NCI-H345 (cell line): ENCODE measurements at regions not wholly inside any gene's neighbourhood (a gene's known extent, or its start where the extent isn't known, plus 50 kb on each side); places are given as distances from the start of the nearest gene placed in this dataset.
"Not testable (repeated sequence)": the region's sequence is repeated elsewhere in the genome, so short reads cannot be mapped to it uniquely, and the experiment has no call there.

Experiments
- DNase-seq: peaks from one replicate; lab custom pipeline; 2025; lab: John Stamatoyannopoulos, UW

DNA sequence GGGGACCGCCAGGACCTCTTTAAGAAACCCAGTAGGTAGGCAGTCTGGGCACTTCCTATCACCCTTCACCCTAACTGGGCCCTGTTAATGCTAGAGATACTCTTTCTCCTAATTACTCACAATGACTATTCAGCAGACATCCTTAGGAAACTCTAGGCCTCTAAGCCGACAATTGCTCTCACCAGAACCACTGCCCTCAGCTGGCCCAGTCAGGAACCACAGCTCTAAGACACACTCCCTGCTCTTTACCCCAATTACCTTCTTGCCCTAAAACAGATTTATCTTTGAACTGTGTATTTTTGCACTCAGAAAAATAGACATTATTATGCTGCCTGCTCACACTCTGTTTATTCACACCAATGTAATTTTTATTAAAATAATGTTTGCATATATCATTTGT, 432.6 kb upstream of the SLC30A5 start:
- DNase-seq = no peak

DNA sequence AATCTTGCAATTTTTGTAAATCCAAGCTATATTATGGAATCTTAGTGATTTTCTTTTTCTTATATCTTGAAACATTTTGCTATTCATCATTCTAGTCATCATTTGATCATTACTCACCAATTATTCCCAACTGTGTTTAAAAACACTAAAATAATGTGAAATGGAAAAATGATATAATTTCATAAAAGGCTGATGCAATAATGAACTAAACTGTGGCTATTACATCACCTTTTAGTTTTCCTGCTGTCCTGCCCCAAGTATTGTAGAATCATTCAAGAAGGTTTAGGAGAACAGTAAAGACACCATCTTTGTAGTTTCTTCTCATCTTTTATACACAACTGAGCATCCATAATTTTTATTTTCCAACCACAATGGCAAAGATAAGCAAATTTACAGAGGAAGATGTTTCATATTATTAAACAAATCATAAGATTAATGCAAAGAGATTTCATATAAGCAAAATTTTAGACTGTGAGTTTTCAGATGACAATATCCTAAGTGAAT, 431.0 kb upstream of the SLC30A5 start:
- no peak for DNase-seq

DNA sequence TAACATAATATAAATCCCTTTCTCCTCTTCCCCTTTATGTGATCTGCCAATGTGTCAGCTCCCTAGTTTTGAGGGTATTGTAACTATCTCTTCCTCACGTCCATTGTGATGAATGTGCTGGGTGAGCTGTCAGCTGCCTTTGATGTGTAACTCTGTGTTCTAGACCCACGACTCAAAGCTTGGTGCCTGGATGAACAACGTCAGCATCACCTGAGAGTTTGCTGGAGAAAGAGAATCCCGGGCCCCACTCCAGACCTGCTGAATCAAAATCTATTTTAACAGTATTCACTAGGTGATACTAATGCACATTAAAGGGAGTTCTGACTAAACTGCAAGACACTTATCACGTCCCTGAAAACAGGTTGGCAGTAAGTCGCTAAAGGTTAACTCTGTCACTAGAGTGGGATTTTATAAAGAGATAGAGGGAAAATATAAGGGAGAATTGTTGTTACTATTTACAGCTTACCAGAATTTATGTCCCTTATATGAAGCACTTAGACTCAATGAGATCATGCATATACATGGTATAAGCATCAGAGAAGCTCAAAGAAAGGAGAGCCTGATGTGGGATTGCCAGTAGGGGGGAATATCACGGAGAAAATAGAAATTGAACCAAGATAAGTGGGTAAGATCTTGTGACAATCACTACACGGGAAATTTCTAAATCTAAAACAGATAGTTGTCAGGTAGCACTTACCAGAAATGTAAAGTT, 423.8 kb upstream of the SLC30A5 start:
- DNase-seq = no peak

DNA sequence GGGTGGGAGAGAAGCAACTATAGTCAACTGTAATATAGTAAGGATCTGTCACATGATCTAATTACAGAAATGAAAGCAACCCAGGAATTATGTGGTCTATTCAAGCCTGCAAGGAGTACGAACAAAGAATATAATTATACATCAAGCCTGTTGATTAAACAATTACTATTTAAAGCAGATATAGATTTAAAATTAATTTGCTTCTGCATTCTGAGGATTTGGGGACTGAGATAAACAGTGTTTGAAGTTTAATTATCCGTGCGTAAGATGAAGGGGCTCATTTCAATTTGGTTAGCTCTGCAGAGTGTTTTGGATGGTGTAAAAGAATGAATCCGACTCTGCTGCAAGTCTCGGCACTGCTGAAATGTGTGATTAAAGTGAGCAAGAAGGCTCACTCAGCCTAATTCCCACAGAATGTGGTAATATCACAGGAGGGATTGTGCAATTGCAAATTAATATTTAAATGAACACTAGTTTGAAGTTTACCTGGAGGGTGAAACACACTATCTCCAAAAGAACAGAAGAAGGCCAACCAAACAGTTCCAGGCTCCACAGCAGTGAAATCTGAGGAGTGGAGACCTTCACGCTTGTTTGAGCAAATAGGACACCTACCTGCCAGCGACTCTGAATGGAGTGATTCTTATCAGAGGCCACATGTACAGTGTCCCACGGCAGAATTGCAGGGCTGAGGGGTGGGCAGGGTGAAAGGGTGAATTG, 420.6 kb upstream of the SLC30A5 start:
- no peak for DNase-seq

DNA sequence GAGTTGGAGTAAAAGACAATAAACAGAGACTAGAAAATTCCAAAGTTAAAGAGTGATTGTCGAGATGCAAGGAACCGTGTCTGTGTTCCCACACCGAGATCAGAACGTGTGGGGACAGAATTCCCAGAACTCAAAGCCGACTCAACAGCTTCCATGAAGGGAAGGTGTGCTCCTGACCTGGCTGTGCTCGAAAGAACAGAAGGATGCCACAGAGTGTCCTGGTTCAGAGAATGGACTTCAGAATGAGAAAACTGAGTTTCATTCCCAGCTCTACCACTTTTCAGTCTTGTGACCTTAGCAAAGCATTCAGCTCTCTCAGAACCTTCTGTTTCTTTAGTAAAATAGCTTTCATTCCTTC, 420.0 kb upstream of the SLC30A5 start:
- DNase-seq = no peak

DNA sequence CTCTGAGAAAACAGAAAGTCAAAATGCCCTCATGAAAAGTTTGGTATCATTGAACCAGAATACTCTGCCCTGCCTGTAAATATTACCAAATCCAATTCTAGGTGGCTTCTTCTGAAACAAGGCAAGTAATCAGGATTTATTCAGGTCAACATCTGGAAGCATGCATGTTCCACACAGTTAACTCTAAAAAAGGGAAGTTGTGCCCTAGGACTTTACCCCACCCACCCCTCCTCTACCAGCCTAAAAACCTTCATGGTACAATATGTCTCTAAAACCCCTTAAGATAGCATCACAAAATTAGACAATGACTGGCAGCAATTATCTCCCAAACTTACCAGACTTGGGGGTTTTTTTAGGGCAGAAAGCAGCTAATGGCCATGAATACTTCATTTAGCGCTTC, 414.8 kb upstream of the SLC30A5 start:
- no peak for DNase-seq

DNA sequence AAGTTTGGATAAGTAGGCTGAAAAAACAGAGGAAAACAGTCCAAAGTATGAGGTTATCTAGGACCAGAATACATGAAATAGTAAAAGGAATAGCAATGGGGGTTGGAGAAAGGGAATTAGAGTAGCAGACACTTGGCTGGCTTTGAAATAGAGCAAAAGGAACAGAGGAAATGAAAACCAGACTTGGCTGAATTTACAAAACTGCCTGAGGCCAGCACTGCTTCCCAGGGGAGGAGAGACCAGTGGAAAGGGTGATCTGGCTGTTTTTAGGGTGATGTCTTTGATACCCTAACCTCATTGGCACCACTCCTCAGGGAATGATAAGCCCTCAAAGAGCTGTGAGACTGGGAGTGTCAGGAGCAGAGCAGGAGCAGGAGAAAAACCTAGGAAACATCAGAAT, 413.4 kb upstream of the SLC30A5 start:
- no peak for DNase-seq

DNA sequence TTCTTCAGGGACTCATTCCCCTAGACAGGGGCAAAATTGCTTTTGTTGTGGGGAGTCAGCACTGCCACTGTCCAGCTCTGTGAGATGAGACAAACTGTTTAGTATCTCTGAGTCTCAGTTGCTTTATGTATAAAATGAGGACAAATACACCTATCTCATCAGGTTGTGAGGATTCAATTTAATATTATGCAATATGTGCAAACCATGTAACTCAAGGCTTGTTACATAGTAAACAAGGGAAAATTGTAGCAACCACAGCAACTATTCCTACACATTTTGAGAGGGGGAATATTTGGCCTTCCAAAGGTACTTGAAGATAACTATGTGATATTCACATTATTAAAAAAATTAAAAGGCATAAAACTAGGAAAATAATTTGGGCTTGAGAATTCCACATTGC, 411.9 kb upstream of the SLC30A5 start:
- DNase-seq = no peak

DNA sequence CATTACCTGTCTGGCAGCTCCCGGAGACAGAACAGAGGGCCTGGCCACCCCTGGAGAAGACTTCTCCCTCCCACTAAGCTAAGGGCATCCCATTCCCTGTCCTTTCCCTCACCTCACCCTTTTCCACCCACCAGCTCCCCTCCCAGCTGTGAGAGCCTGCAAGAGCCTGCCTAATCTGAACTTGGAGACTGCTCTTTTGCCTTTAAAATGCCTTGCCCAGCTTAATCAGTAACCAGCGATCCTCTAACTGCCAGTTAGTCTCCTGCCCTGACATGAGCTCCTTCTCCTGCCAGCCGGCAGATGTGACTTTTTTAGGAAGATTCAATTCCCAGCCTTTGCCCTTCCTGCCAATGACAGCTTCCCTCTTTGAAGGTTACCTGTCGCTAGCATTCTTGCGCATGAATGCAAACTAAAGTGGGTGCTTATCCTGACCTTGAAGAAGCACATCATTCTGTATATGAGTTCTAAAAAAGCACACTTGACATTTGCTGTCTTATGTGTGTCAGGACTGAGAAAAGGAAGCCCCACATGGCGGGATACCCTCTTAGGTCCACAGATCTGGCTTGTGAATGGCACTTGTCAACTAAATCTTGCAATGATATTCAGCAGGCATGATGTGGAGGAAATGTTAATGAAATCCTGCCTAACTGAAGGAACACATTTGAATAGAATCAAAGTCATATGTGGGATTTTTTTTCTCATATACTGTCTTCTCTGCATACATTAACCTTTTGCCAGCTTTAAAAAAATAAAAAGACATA, 411.2 kb upstream of the SLC30A5 start:
- DNase-seq = peak; percentile 50

DNA sequence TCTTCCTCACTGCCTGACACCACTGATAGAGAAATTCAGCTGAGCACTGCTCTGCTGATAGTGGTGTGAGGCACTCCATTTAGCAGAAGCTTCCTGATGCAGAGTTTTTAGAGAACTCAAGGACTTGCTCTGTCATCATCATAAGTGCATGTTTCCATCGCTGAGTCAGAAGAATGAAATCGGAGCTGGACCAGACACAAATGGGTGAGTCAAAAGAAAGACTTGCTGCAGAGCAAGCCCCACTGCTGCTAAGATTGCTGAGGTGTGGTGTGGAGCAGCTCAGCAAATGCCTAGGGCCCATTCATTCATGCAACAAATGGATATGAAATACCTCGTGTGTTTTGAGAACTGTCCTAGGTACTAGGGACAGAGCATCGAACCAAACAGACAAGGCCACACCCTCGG, 410.2 kb upstream of the SLC30A5 start:
- no peak for DNase-seq

DNA sequence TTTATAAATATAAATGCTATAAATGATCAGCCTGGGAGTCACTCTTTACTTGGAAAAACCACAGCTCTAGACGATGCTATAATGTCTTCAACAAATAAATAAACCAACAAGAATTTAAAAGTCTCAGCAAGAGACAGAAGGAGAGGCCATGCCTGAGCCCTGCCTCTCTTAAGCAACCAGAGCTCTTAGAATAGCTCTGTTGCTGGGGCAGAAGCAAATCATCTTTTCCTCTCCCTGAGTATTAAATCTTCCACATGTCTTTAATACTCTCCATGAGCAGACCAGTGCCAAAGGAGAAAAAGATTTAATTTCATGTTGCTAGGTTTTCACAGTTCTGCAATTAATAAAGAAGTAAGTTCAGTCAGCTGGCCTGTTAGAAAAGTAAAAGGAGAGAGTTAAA, 408.0 kb upstream of the SLC30A5 start:
- no peak for DNase-seq

DNA sequence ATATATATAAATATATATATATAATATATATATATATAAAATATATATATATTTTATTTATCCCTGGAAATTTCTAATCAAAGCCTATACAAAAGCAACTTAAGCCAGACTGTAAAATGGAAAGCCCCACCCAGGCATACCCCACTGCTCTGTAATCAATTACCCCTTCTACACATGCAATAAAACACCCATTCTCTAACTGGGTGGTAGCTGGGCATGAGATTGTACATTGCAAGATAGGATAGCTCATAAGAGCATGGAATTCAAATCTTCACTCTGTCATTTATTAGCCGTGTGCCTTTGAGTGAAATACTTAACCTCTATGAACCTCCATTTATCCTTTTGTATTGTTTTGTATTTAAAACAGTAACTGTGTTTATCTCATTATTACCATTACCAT, 405.3 kb upstream of the SLC30A5 start:
- no peak for DNase-seq

DNA sequence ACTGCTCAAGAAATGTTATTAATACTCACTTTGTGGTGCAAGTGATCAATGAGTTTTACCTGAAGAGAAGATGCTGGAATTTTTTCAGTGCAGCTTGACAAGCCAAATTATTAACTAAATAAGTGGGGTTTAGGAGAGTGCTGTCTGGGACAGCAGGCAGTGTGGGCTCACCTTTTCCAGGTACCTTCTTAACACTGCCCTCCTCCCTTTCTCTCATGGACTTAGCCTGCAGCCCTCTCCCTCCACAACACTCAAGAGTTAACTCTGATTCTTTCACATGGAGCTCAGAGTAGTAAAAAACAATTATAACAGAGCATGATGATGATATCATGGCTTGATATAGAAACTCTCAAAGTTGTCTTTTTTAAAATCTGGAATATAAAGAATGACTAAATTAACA, 404.8 kb upstream of the SLC30A5 start:
- no peak for DNase-seq

DNA sequence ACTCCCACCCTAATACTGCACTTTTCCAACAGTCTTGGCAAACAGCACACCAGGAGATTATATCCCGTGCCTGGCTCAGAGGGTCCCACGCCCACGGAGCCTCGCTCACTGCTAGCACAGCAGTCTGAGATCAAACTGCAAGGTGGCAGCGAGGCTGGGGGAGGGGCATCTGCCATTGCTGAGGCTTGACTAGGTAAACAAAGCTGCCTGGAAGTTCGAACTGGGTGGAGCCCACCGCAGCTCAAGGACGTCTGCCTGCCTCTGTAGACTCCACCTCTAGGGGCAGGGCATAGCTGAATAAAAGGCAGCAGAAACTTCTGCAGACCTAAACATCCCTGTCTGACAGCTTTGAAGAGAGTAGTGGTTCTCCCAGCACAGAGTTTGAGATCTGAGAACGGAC, 401.9 kb upstream of the SLC30A5 start:
- not testable (repeated sequence) for DNase-seq

DNA sequence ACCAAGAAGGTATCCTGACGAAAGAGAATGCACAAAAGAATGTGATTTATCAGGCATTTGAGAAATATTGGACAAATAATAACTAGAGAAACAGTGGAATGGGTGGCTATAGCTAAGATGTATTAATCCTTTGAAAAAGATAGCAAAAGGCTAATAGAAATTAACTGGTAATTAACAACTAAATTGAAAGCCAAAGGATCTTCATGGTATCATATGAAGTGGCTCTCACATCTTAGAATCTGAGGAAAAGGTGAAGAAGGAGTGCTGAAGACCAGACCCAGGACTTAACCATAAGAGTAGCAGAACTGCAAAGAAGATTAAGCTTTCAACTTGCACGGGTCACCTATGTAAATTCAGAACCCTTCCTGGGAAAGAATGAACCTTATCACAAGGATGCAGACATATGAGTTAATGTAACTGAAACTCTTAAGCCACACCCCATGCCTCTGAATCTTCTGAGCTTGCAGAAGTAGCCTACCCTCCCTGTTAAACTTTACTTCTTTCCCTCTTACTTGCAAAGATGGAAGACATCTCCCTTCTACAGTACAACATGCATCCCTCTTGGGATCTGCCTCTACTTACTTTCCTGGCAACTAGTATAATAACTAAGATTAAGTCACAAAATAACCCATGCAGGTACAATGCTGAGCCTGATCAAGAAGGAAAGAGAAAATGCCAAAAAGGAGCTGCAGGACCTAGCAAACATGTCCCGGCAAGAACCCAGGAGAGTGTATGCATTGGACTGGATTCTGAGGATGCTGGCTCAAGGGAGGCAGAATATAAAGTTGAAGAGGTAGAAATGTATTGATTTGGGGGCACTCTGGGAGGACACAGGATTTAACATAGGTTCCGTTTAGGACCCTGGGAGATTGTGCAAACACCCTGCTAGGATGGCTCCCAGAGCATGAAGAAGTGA, 395.5 kb upstream of the SLC30A5 start:
- no peak for DNase-seq

DNA sequence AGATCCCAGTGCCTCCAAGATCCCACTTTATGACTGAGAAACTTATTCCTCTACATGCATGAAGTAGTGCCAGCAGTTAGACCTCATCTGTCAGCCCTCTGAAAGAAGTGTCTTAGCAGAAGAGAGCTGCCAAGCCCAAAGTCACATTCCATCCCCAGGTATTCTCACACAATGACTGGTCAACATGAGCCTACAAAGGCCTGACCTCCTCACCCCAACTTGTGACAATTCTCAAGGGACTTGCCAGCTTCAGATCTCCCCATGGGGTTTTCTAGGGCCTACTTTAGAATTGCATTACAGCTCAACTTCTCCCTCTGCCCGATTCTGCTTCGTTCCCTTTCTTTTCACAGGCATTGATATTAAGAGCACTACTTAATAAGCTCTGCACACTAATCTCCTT, 393.8 kb upstream of the SLC30A5 start:
- no peak for DNase-seq

DNA sequence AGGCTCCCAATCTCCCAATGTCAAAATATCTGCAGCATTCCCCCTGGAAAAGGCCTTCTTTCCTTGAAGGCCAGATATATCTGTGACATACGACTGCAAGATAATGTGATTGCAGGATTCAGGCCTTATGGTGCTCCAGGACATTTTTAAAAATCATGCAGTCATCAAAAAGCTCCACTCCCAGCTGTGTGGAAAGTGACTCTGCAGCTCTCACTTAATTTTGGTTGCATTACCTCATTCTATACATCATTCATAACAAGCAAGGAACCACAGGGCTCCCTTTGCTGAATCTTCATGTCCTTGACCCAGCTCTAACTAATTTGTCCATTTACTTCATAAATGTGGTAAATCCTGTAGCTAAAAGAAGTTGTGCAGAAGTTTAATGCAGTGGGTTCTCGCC, 386.2 kb upstream of the SLC30A5 start:
- DNase-seq = no peak

DNA sequence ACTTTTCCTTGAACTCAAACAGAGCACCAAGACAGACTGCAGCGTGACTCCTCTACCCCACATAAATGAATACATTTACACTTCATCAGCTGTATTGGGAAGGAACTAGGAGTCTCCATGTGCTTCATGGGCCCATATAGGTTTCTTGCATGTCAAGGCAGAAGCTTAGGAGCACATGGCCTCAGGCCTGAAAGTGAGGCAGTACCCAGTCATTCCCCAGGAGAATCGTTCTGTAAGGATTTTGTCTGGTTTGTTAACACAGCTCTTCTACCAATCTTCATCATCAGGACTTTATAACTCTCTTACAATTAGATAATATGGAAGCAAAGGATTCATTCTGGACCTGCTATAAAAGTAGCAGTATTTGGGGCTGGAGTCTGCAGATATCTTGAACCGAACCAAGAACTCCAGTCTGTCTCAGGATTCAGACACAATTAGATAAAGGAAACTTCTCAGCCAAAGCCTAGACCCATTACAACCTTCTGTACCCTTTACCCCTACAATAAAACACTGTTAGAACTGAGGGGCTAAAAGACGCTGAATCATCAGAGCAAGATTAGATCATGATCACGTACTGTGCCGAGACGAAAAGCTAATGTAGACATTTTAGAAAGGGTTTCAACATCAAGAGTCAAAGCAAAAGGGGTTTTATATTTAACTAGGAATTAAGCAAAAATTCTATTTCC, 385.5 kb upstream of the SLC30A5 start:
- DNase-seq = no peak

DNA sequence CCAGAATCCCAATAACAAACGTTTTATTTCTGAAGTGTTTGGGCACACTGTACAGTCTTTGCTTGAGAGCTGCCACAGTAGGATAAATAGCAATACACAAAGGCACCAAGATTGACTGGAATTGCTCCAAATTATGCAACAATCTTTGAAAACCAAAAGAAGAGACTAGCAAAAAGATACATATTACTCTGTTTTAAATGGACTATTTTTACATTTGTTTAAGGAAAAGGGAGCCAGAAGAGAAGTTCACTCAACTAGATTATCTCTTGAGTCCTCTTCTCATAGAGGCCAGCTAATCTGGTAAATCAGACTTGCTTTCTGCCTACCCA, 385.0 kb upstream of the SLC30A5 start:
- no peak for DNase-seq

DNA sequence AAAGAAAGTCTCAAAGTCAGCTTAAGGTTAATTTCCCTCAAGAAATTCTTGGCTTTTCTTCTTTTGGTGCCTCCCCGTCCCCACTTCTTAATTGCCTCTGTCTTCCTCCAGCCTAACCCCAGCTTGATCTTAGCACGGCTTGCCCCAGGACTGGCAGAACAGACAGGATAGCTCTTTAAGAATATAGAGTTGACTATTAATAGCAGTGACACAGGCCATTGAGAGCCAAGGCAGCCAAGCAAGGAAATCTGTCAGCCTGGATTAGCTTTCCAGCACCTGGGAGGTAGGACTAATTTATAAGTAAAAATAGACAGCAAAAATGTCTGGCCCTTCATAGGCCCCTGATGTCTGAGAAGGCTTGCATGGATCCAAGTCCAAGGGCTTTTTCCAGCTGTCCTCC, 384.6 kb upstream of the SLC30A5 start:
- no peak for DNase-seq

DNA sequence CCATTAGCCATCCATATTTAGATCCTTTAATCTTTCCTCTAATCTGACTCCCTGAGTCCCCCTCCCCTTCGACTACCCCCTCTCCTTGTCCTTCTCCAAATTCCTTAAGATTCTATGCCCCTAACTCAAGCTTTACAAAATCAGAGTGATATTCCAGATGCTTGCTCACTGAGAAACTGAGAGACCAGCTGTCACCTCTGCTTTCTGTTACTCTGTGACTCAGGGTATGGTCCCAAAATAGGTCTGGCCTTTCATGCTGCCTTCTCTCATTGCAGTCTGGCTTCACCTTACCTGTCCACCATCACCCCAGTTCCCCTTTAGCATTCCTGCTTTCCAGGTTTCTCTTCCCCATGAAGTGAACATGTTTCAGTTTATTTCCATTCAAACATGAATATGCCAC, 383.3 kb upstream of the SLC30A5 start:
- DNase-seq = no peak
